ENCODE measurements at regions not wholly inside any gene's neighbourhood (a gene's known extent, or its start where the extent isn't known, plus 50 kb on each side); places are given as distances from the start of the nearest gene placed in this dataset.

DNA sequence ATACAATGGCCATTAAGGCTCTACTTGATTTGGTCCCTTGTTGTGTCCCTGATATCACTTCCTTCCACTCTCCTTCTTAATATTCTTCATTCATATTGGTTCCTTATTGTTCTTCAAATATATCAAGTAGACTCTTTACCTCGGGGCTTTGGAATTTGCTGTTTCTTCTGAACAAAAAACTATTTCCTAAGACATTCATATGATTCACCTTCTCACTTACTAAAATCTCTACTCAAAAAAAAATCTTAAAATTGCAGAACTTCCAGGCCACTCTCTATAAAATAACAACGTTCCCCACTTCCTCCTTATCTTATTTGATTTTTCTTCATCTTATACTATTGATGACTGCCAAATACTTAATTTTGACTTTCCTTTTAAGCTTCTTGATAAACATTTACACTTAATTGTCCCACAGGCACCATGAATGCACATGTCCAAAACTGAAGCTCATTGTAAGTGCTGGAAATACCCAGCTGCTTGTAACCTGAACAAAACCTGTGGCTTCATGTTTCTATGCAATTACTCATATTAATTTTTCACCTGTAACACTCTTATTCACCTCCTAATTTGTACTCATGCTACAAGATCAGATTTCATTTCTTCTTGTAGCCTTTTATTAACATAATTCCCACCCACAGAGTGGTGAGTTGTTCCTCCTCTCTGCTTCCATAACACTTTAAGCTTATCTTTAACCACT, 58.4 kb upstream of the NUDT12 start:
- no peak for DNase-seq (ENCODE audit: low spot score in 2 of 2)
- Histone ChIP-seq H3K4me3 (no peak overlapping the region), H3K9me3 (no peaks in the 10 kb centered on the region), H3K27me3 (no peaks in the 10 kb centered on the region), H3K36me3 (no peaks in the 10 kb centered on the region), H3K4me1 (no peaks in the 10 kb centered on the region), H3K27ac (no peak overlapping the region)
- TF ChIP-seq, protein P1, sequence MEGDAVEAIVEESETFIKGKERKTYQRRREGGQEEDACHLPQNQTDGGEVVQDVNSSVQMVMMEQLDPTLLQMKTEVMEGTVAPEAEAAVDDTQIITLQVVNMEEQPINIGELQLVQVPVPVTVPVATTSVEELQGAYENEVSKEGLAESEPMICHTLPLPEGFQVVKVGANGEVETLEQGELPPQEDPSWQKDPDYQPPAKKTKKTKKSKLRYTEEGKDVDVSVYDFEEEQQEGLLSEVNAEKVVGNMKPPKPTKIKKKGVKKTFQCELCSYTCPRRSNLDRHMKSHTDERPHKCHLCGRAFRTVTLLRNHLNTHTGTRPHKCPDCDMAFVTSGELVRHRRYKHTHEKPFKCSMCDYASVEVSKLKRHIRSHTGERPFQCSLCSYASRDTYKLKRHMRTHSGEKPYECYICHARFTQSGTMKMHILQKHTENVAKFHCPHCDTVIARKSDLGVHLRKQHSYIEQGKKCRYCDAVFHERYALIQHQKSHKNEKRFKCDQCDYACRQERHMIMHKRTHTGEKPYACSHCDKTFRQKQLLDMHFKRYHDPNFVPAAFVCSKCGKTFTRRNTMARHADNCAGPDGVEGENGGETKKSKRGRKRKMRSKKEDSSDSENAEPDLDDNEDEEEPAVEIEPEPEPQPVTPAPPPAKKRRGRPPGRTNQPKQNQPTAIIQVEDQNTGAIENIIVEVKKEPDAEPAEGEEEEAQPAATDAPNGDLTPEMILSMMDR (IDR thresholded peaks at IDR 0.05): no peak
- intact Hi-C loops (cut with DNase I): no loop called here

GRCh38 chr5:103617913-103618312, 55.3 kb upstream of the NUDT12 start:
- DNase-seq (ENCODE audit: low spot score in 2 of 2): no peak
- H3K27me3 ChIP-seq: no peaks in the 10 kb centered on the region
- intact Hi-C loops (cut with DNase I): no loop called here
- H3K4me3 ChIP-seq: no peak overlapping the region
- TF ChIP-seq, protein P1 (IDR thresholded peaks at IDR 0.05): no peak
- no peaks in the 10 kb centered on the region for H3K4me1 ChIP-seq
- H3K27ac ChIP-seq: no peak overlapping the region
- no peaks in the 10 kb centered on the region for H3K36me3 ChIP-seq
- no peaks in the 10 kb centered on the region for H3K9me3 ChIP-seq

DNA sequence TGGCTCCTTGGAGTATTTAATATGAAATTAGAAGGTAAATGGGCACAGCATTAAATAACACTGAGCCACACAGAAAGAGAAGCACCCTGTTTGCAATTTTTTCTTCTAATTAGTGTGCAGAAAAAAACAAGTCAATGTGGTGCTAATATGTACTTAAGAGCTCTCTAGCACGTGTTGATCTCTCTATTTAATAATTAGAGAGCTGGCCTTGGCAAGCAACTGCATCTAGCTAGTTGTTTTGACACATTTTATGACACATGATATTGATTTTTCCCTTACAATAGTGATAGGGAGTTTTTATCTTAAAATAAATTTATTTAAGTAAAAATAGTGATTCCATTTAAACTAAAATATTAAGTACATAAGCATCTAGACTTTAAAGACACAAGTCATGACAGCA, 54.5 kb upstream of the NUDT12 start:
- Histone ChIP-seq H3K4me1 (no peaks in the 10 kb centered on the region), H3K36me3 (no peaks in the 10 kb centered on the region), H3K27ac (no peak overlapping the region), H3K9me3 (no peaks in the 10 kb centered on the region), H3K4me3 (no peak overlapping the region), H3K27me3 (no peaks in the 10 kb centered on the region)
- intact Hi-C loops (cut with DNase I): no loop called here
- TF ChIP-seq, protein P1 (IDR thresholded peaks at IDR 0.05): no peak
- no peak for DNase-seq (ENCODE audit: low spot score in 2 of 2)

DNA sequence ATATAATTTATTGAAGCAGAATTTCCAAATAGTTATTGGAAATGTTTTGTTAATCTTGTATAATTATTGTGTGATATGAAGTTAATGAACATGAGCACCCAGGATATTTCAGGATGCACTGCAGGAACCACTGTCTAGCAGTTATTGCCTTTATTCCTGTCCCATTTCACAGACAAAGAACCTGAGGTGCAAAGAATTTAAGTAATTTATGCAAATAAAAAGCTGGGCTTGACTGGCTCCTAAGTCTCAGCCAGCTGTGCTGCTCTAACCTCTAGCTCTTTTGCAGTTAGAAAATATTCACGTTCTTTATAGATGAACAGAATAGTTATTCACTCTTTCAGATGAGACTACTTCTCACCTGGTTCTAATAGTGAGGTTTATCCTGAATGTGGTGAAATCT, 50.0 kb upstream of the NUDT12 start:
- H3K4me3 ChIP-seq: no peak overlapping the region
- H3K36me3 ChIP-seq: no peaks in the 10 kb centered on the region
- H3K9me3 ChIP-seq: no peaks in the 10 kb centered on the region
- H3K27me3 ChIP-seq: no peaks in the 10 kb centered on the region
- TF ChIP-seq, protein P1 (IDR thresholded peaks at IDR 0.05): no peak
- intact Hi-C loops (cut with DNase I): no loop called here
- H3K4me1 ChIP-seq: no peaks in the 10 kb centered on the region
- no peak overlapping the region for H3K27ac ChIP-seq
- DNase-seq (ENCODE audit: low spot score in 2 of 2): no peak

Data from ascending aorta (tissue), 2 donors.